HCT116 (cell line): ENCODE measurements at regions not wholly inside any gene's neighbourhood (a gene's known extent, or its start where the extent isn't known, plus 50 kb on each side); places are given as distances from the start of the nearest gene placed in this dataset.

Experiments
- ATAC-seq: fragments of 200-7000 bp; cut with Tn5 transposase; 2 replicates; pipeline ENCODE4 v1.9.1; 2020; ENCODE audit warnings: mild to moderate bottlenecking, moderate library complexity
- BruUV-seq: library from RNA; stranded (reverse); fragments of 400-500 nt; replicated peaks from 2 replicates; lab custom pipeline; 2021; lab: Mats Ljungman, UMichigan
- CTCF ChIA-PET: fragments of 300-600 bp; sonication (Branson Sonifier 250); formaldehyde crosslinking; loops from one replicate; lab custom pipeline; 2021; ENCODE audit warnings: antibody characterized with exemption; lab: Charles Lee
- POLR2A ChIA-PET: fragments of 300-600, 350-600 bp; sonication (Branson Sonifier 250); formaldehyde crosslinking; loops from one replicate; lab custom pipeline; 2021; ENCODE audit warnings: antibody characterized with exemption; lab: Charles Lee
- RAD21 ChIA-PET, 2 experiments: fragments of 300-600 bp; sonication (Branson Sonifier 250); formaldehyde crosslinking; loops; one replicate each; lab custom pipeline; 2023; ENCODE audit warnings: low total read pairs in 2 of 2; ENCODE audit not compliant: uncharacterized antibody in 2 of 2, unreplicated experiment in 2 of 2, low non-redundant PET in 1 of 2; lab: Charles Lee
- DNase-seq: peaks from one replicate; pipeline ENCODE4 v3.0.0-alpha.2; 2010; ENCODE audit warnings: low read depth, low spot score
- H2AFZ ChIP-seq: fragments of 200-600 bp; shearing (Covaris generic), sonication (generic); 2 replicates; pipeline ENCODE4 v1.6.1; 2017; ENCODE audit warnings: low read depth, mixed run types, mixed read lengths, antibody characterized with exemption, low read length; ENCODE audit not compliant: poor library complexity, severe bottlenecking
- H3K27ac ChIP-seq: 2 replicates; pipeline ENCODE4 v1.5.1; 2012; ENCODE audit warnings: low read depth, low read length
- H3K27me3 ChIP-seq: fragments of 200-600 bp; sonication (generic); 2 replicates; pipeline ENCODE4 v1.6.1; 2016; ENCODE audit warnings: mixed run types, low read length, mixed read lengths; ENCODE audit not compliant: insufficient read depth
- H3K36me3 ChIP-seq, 2 experiments: fragments of 200-500 bp in 1 of 2; fragments of 200-600 bp in 1 of 2; sonication (Bioruptor generic) in 1 of 2; sonication (generic) in 1 of 2; 2 replicates each; pipeline versions ENCODE4 v1.5.1 to v1.6.1; 2014 to 2016; ENCODE audit warnings: low read length in 2 of 2, inconsistent platforms in 1 of 2, mixed read lengths in 1 of 2, mixed run types in 1 of 2; ENCODE audit not compliant: insufficient read depth in 2 of 2, control insufficient read depth in 1 of 2
- H3K4me1 ChIP-seq, 2 experiments: fragments of 200-600 bp in 1 of 2; sonication (generic) in 1 of 2; 2 replicates each; pipeline versions ENCODE4 v1.5.1 to v1.6.1; 2012 to 2017; ENCODE audit warnings: low read length in 2 of 2, inconsistent platforms in 1 of 2, mild to moderate bottlenecking in 1 of 2, mixed read lengths in 1 of 2, mixed run types in 1 of 2, moderate library complexity in 1 of 2; ENCODE audit not compliant: insufficient read depth in 2 of 2, control insufficient read depth in 1 of 2
- H3K4me2 ChIP-seq: fragments of 200-600 bp; sonication (generic); 2 replicates; pipeline ENCODE4 v1.6.1; 2017; ENCODE audit warnings: mixed run types, low read length, mixed read lengths
- H3K4me3 ChIP-seq, 2 experiments: fragments of 200-600 bp in 1 of 2; sonication (generic) in 1 of 2; replicated peaks in 1 of 2; 2 replicates each; pipeline ENCODE4 v1.5.1; 2011 to 2016; ENCODE audit warnings: low read length in 2 of 2, control low read depth in 1 of 2, low read depth in 1 of 2, mild to moderate bottlenecking in 1 of 2, mixed read lengths in 1 of 2, mixed run types in 1 of 2
- H3K79me2 ChIP-seq: fragments of 200-600 bp; sonication (generic); 2 replicates; pipeline ENCODE4 v1.6.1; 2017; ENCODE audit warnings: mild to moderate bottlenecking, mixed run types, low read length, moderate library complexity, mixed read lengths; ENCODE audit not compliant: insufficient read depth
- H3K9ac ChIP-seq: fragments of 200-600 bp; sonication (generic); 2 replicates; pipeline ENCODE4 v1.6.1; 2016; ENCODE audit warnings: low read length, mixed read lengths
- H3K9me2 ChIP-seq: fragments of 200-600 bp; sonication (generic), shearing (Covaris generic); 2 replicates; pipeline ENCODE4 v1.6.1; 2017; ENCODE audit warnings: mixed run types, mild to moderate bottlenecking, moderate library complexity; ENCODE audit not compliant: insufficient read depth
- H3K9me3 ChIP-seq, 2 experiments: fragments of 200-500 bp in 1 of 2; fragments of 200-600 bp in 1 of 2; sonication (Bioruptor generic) in 1 of 2; sonication (generic) in 1 of 2; 2 replicates each; pipeline ENCODE4 v1.6.1; 2014 to 2017; ENCODE audit warnings: low read length in 2 of 2, mixed read lengths in 2 of 2, inconsistent platforms in 1 of 2, low read depth in 1 of 2, mild to moderate bottlenecking in 1 of 2, mixed run types in 1 of 2, moderate library complexity in 1 of 2; ENCODE audit not compliant: control insufficient read depth in 1 of 2, insufficient read depth in 1 of 2
- H4K20me1 ChIP-seq: fragments of 200-600 bp; sonication (generic), shearing (Covaris generic); 2 replicates; pipeline ENCODE4 v1.6.1; 2017; ENCODE audit warnings: mixed run types, mild to moderate bottlenecking, moderate library complexity; ENCODE audit not compliant: insufficient read depth
- ATF3 ChIP-seq: IDR thresholded peaks from 2 replicates; pipeline ENCODE4 v1.6.1; 2012
- CTCF ChIP-seq, 3 experiments: fragments of 200-600 bp in 1 of 3; sonication (generic) in 1 of 3; IDR thresholded peaks in 2 of 3; conservative IDR thresholded peaks in 1 of 3; 2 replicates each; pipeline ENCODE4 v1.5.1; 2012 to 2017; ENCODE audit warnings: low read depth in 2 of 3, low read length in 2 of 3, antibody characterized with exemption in 1 of 3, borderline replicate concordance in 1 of 3, control low read depth in 1 of 3, mild to moderate bottlenecking in 1 of 3, mixed read lengths in 1 of 3, mixed run types in 1 of 3, moderate library complexity in 1 of 3; ENCODE audit not compliant: insufficient read depth in 1 of 3
- EGR1 ChIP-seq: IDR thresholded peaks from 2 replicates; pipeline ENCODE4 v1.6.1; 2012; ENCODE audit warnings: low read depth
- FOSL1 ChIP-seq: IDR thresholded peaks from 2 replicates; pipeline ENCODE4 v1.6.1; 2012; ENCODE audit warnings: low read depth
- RAD21 ChIP-seq: IDR thresholded peaks from 2 replicates; pipeline ENCODE4 v1.6.1; 2012; ENCODE audit warnings: low read depth, mild to moderate bottlenecking
- SP1 ChIP-seq: IDR thresholded peaks from 2 replicates; pipeline ENCODE4 v1.6.1; 2012; ENCODE audit warnings: low read depth
- YY1 ChIP-seq: IDR thresholded peaks from 2 replicates; pipeline ENCODE4 v1.6.1; 2011; ENCODE audit warnings: low read length, low read depth, moderate library complexity, mild to moderate bottlenecking; ENCODE audit not compliant: insufficient replicate concordance; ENCODE audit errors: extremely low read depth
- ZBTB33 ChIP-seq: IDR thresholded peaks from 2 replicates; pipeline ENCODE4 v1.6.1; 2011; ENCODE audit warnings: mild to moderate bottlenecking, low read length, moderate library complexity; ENCODE audit not compliant: insufficient replicate concordance; ENCODE audit errors: extremely low read depth
- intact Hi-C: fragments of 100-400 bp; cut with micrococcal nuclease; formaldehyde crosslinking; loops from 2 replicates; pipeline ENCODE4 v1.10.0; 2022

- DNase-seq = no peak
Observed at GRCh38 chr3:139106013-139106932, 61.6 kb upstream of the PRR23C start.

More at GRCh38 chr3:139106013-139106932, 61.6 kb upstream of the PRR23C start:
- H3K4me2 ChIP-seq = no peak overlapping the region
- ChIA-PET POLR2A (no interaction called here), CTCF (no interaction called here), RAD21 (no interaction called here)
- ATAC-seq = no peak
- no peaks in the 10 kb centered on the region for H3K9me2 ChIP-seq
- no TSS peak for BruUV-seq
- H4K20me1 ChIP-seq = no peaks in the 10 kb centered on the region
- H3K9ac ChIP-seq = no peak overlapping the region
- no peaks in the 10 kb centered on the region for H3K79me2 ChIP-seq
- H3K4me3 ChIP-seq = no peak overlapping the region
- intact Hi-C loops = no loop called here
- H3K27ac ChIP-seq = no peak overlapping the region
- H3K36me3 ChIP-seq = no peaks in the 10 kb centered on the region
- no peaks in the 10 kb centered on the region for H3K27me3 ChIP-seq
- TF ChIP-seq FOSL1 (no peak), ZBTB33 (no peak), SP1 (no peak), CTCF (IDR thresholded peaks at IDR 0.05 in 2 of 3, conservative IDR thresholded peaks at IDR 0.05 in 1 of 3; ENCODE audit: borderline replicate concordance in 1 of 3, insufficient read depth in 1 of 3, low read depth in 2 of 3, low read length in 2 of 3) (no peak), ATF3 (no peak), EGR1 (no peak), YY1 (no peak), RAD21 (no peak)
- no peak overlapping the region for H2AFZ ChIP-seq
- no peaks in the 10 kb centered on the region for H3K9me3 ChIP-seq
- no peaks in the 10 kb centered on the region for H3K4me1 ChIP-seq
